ENCODE measurements at regions not wholly inside any gene's neighbourhood (a gene's known extent, or its start where the extent isn't known, plus 50 kb on each side); places are given as distances from the start of the nearest gene placed in this dataset.

GRCh38 chr6:44636561-44637248 is 249.2 kb downstream of the CDC5L start:
- no peak for DNase-seq (ENCODE audit: low spot score)

GRCh38 chr6:44641344-44642031 is 254.0 kb downstream of the CDC5L start:
- DNase-seq (ENCODE audit: low spot score) = no peak

- DNase-seq (ENCODE audit: low spot score) = no peak
Observed at GRCh38 chr6:44642349-44642748, 254.8 kb downstream of the CDC5L start.

DNA sequence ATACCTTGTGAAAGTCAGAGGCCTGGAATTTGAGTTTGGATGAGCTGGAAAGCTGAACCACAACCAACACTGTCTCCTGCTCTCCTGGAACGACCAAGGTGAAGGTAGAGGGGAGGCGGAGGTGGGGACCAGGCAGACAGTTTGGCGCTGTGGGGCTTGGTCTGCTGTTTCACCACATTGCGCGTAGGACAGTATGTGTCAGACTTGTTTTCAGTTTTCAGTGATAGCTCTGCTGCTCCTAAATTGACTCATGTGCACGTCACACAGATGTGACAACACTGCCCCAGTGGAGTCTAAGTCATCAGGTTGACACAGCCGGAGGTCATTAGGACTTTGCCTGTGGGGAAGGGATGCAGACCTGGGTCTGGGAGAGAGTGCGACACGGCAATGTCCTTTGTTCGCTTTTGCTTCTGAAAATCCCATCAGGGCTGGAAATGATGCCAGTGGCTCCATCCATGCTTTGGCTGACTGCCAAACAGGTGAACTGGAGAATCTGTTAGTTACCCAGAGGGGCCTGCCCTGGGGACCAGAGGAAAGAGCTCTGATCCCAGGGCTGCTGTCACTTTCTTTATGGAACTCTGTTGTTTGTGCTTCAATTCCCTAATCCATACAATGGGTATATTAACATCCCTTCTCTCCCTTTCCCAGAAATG is 255.5 kb downstream of the CDC5L start:
- DNase-seq (ENCODE audit: low spot score) = peak; percentile 77

DNA sequence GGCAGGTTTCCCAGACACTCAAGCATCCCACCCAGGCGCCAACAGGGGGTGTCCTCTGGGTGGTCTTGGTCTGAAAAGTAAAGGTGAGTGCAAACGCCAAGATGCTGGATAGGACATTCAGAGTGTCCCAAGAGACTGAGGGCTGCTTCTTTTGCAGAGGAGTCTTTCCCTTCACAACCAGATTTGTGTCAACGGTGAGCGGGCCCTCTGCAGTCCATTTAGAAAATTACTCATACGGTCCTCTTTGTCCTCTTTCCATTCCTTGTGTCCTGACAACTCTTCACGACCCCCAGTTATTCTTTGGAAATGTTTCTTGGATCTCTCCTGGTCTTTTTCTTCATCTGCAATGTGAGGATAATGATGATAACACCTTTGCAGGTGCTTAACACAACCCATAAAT is 257.8 kb downstream of the CDC5L start:
- DNase-seq (ENCODE audit: low spot score) = no peak

DNA sequence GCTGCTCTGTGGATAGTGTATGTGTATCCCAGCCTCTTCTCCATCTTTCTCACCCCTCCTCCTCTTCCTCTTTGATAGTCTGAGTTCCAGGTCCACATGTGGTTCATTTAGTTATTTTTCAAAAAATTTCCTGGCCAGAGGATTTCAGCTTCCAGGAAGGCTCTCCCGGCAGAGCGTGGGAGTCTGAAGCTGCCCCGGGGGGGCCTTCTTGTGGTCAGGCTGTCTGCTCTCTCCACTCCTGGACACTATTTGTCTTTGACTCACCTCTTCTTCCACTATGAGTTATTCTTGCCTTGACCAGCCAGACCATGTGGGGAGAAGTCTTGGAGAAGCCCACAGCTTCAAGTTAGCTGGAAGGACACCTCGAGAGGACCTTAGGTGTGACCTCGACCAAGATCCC is 258.8 kb downstream of the CDC5L start:
- no peak for DNase-seq (ENCODE audit: low spot score)

- no peak for DNase-seq (ENCODE audit: low spot score)
Observed at GRCh38 chr6:44649365-44650025, 262.0 kb downstream of the CDC5L start.

- DNase-seq (ENCODE audit: low spot score) = no peak
Observed at GRCh38 chr6:44650495-44650894, 263.0 kb downstream of the CDC5L start.

- no peak for DNase-seq (ENCODE audit: low spot score)
Observed at GRCh38 chr6:44650947-44651346, 263.4 kb downstream of the CDC5L start.

DNA sequence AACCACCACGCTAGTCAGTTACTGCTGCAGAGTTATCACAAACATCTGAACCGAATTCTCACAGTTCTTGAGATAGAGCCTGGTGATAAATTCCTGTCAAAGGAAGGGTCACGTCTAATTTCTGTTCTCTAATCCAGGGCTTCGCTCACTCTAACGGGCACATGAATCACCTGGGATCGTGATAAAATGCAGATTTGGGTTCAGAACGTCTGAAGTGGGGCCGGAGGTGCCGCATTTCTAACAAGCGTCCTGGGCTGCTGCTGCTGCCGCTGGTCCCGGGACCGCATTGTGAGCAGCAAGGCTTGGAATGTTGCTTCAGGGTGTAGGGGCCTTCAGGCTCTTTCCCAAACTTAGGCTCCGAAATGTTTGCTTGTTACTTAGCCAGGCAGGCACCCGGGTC is 264.1 kb downstream of the CDC5L start:
- DNase-seq (ENCODE audit: low spot score) = no peak

- no peak for DNase-seq (ENCODE audit: low spot score)
Observed at GRCh38 chr6:44652547-44652946, 265.0 kb downstream of the CDC5L start.

GRCh38 chr6:44653091-44653490 is 265.6 kb downstream of the CDC5L start:
- no peak for DNase-seq (ENCODE audit: low spot score)

- DNase-seq (ENCODE audit: low spot score) = no peak
Observed at GRCh38 chr6:44653761-44654218, 266.3 kb downstream of the CDC5L start.

- peak; percentile 51 for DNase-seq (ENCODE audit: low spot score)
Observed at GRCh38 chr6:44655412-44656342, 268.2 kb downstream of the CDC5L start.

GRCh38 chr6:44656691-44657090 is 269.2 kb downstream of the CDC5L start:
- no peak for DNase-seq (ENCODE audit: low spot score)

GRCh38 chr6:44657206-44657819 is 269.8 kb downstream of the CDC5L start:
- DNase-seq (ENCODE audit: low spot score) = no peak

DNA sequence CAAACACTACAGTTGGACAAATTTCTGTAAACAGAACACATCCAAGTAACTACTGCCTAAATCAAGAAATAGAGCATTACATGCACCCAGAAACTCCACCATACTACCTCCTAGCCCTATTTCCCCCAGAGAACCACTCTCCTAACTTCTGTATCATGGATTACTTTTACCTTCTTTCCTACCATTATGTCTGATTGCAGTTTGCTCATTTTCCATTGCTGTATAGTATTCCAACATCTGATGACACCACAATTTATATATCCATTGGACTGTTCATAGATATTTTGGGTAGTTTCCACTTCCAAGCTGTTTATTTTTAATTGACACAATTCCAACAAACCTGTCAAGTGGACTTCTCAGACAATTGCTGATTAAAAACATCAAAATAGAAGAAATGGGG is 271.1 kb downstream of the CDC5L start:
- DNase-seq (ENCODE audit: low spot score) = no peak

DNA sequence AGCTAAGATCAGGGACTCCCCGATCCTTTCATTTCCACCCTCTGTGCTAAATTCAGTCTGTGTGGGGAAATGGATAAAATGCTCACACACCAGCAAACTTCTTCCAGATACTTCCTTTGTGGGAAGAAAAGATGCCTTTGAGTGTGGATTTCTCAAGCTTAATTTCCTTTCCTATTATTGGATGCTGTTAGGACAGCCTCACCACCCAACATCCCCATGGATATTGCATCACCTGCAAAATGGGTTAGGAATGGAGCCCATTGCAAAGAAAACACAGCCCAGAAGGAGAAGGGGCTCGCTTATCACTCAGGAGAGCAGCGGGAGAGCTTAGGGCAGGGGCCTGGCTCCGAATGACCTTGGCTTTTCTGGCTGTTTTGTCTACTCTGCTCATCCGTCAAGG is 272.2 kb downstream of the CDC5L start:
- DNase-seq (ENCODE audit: low spot score) = no peak

- DNase-seq (ENCODE audit: low spot score) = no peak
Observed at GRCh38 chr6:44660561-44661220, 273.2 kb downstream of the CDC5L start.

DNA sequence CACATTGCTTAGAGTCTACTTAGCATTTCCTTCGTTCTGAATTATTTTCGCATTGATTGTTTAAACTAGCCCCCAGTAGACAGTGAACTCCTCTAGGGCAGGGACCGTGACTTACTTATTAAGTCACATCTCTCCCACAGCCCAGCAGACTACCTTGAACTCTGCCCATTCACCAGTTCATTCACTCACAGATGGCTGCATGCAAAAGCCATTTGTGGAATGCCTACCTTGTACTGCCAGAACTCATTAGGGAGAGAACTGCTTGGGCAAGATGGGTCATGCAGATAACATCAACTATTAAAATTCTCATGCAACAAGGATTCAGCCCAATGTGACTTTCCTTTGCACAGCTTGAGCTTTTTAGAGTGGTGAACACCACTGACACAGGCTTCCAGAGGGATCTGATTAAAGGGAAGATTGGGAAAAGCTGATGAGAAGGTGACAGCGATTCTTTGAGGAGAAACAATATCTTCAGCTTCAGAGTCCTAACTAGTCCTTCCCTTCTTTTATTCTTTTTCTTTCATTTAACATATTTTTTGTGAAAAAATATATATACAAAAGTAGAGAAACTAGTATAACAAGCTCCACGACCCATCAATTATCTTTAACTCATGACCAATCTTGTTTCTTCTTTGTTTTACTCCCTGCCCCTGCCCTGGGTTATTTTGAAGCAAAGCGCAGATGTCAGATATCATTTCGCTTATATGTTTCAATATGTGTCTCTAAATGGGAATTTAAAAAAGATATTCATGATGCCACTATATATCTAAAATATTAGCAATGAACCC is 273.9 kb downstream of the CDC5L start:
- no peak for DNase-seq (ENCODE audit: low spot score)

Data from RKO (cell line).